ENCODE measurements at regions not wholly inside any gene's neighbourhood (a gene's known extent, or its start where the extent isn't known, plus 50 kb on each side); places are given as distances from the start of the nearest gene placed in this dataset.

GRCh38 chr13:40261947-40262346, 404.5 kb downstream of the FOXO1 start:
- no peaks in the 10 kb centered on the region for H3F3A ChIP-seq (ENCODE audit: control insufficient read depth, insufficient read depth)

DNA sequence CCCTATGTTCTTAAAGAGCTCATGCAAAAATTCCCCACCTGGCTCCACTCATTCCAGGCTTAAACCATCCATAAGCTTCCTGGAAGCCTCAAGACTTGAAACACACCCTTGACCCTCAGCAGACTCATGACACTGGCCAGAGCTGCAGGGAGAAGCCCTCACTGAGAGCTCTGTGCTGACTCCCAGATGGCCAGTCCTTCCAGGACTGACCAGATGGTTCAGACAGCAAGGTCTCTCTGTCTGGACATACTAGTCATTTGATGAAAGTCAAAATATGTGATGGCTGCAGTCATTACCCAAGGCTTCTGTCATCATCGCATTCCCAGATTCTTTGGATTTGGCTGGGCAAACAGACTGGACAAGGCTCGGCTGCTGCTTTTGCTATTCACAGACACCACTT, 397.4 kb downstream of the FOXO1 start:
- Histone ChIP-seq H3K9me3 (ENCODE audit: control insufficient read depth, insufficient read depth, low read length) (no peaks in the 10 kb centered on the region), H4K20me1 (ENCODE audit: control insufficient read depth, insufficient read depth, low read depth, low read length) (no peaks in the 10 kb centered on the region), H3F3A (ENCODE audit: control insufficient read depth, insufficient read depth) (no peaks in the 10 kb centered on the region), H3K27ac (ENCODE audit: low read depth, low read length) (no peak overlapping the region), H3K4me3 (ENCODE audit: low read length) (no peak overlapping the region), H3K4me1 (ENCODE audit: control insufficient read depth, low read length) (no peaks in the 10 kb centered on the region), H3K9me2 (replicated peaks; ENCODE audit: control insufficient read depth, low read length) (no peaks in the 10 kb centered on the region), H3K27me3 (ENCODE audit: control insufficient read depth, low read length) (no peaks in the 10 kb centered on the region), H3K36me3 (ENCODE audit: control insufficient read depth, low read length) (no peaks in the 10 kb centered on the region), H3K4me2 (ENCODE audit: low read length) (no peak overlapping the region), H3K79me2 (ENCODE audit: control insufficient read depth, low read length) (no peaks in the 10 kb centered on the region)
- TF ChIP-seq CTCF (IDR thresholded peaks at IDR 0.05; ENCODE audit: low read depth, low read length, poor library complexity, severe bottlenecking) (no peak), EZH2phosphoT487 (IDR thresholded peaks at IDR 0.05; ENCODE audit: borderline replicate concordance, low read length) (no peak)

More at GRCh38 chr13:40261947-40262346, 404.5 kb downstream of the FOXO1 start:
- Histone ChIP-seq H4K20me1 (ENCODE audit: control insufficient read depth, insufficient read depth, low read depth, low read length) (no peaks in the 10 kb centered on the region), H3K9me3 (ENCODE audit: control insufficient read depth, insufficient read depth, low read length) (no peaks in the 10 kb centered on the region), H3K9me2 (replicated peaks; ENCODE audit: control insufficient read depth, low read length) (no peaks in the 10 kb centered on the region), H3K4me1 (ENCODE audit: control insufficient read depth, low read length) (no peaks in the 10 kb centered on the region), H3K79me2 (ENCODE audit: control insufficient read depth, low read length) (no peaks in the 10 kb centered on the region), H3K27ac (ENCODE audit: low read depth, low read length) (no peak overlapping the region), H3K36me3 (ENCODE audit: control insufficient read depth, low read length) (no peaks in the 10 kb centered on the region), H3K27me3 (ENCODE audit: control insufficient read depth, low read length) (no peaks in the 10 kb centered on the region), H3K4me3 (ENCODE audit: low read length) (no peak overlapping the region), H3K4me2 (ENCODE audit: low read length) (no peak overlapping the region)
- TF ChIP-seq EZH2phosphoT487 (IDR thresholded peaks at IDR 0.05; ENCODE audit: borderline replicate concordance, low read length) (no peak), CTCF (IDR thresholded peaks at IDR 0.05; ENCODE audit: low read depth, low read length, poor library complexity, severe bottlenecking) (no peak)

- Histone ChIP-seq H3K9me3 (ENCODE audit: control insufficient read depth, insufficient read depth, low read length) (no peaks in the 10 kb centered on the region), H3F3A (ENCODE audit: control insufficient read depth, insufficient read depth) (no peaks in the 10 kb centered on the region), H3K27ac (ENCODE audit: low read depth, low read length) (no peak overlapping the region), H3K79me2 (ENCODE audit: control insufficient read depth, low read length) (no peaks in the 10 kb centered on the region), H3K4me1 (ENCODE audit: control insufficient read depth, low read length) (no peaks in the 10 kb centered on the region), H3K27me3 (ENCODE audit: control insufficient read depth, low read length) (no peaks in the 10 kb centered on the region), H3K4me3 (ENCODE audit: low read length) (no peak overlapping the region), H4K20me1 (ENCODE audit: control insufficient read depth, insufficient read depth, low read depth, low read length) (no peaks in the 10 kb centered on the region), H3K4me2 (ENCODE audit: low read length) (no peak overlapping the region), H3K9me2 (replicated peaks; ENCODE audit: control insufficient read depth, low read length) (no peaks in the 10 kb centered on the region), H3K36me3 (ENCODE audit: control insufficient read depth, low read length) (no peaks in the 10 kb centered on the region)
- no peak for TF ChIP-seq EZH2phosphoT487 (IDR thresholded peaks at IDR 0.05; ENCODE audit: borderline replicate concordance, low read length)
- TF ChIP-seq CTCF (IDR thresholded peaks at IDR 0.05; ENCODE audit: low read depth, low read length, poor library complexity, severe bottlenecking) = no peak
These were observed 395.7 kb downstream of the FOXO1 start for GRCh38 chr13:40270726-40271125.
